Hematopoietic multipotent progenitor cell treated with erythropoietin and hydrocortisone succinate and interleukin-3 and kit ligand, for 17 days (in vitro differentiated cells): ENCODE measurements at regions not wholly inside any gene's neighbourhood (a gene's known extent, or its start where the extent isn't known, plus 50 kb on each side); places are given as distances from the start of the nearest gene placed in this dataset.

Source experiments
- DNase-seq: peaks from one replicate; pipeline ENCODE4 v3.0.0-alpha.2; 2015; ENCODE audit warnings: low spot score

- no peak for DNase-seq
Observed at GRCh38 chr21:28788030-28788429, 204.6 kb downstream of the LTN1 start.

- DNase-seq = no peak
Observed at GRCh38 chr21:28783641-28784185, 209.0 kb downstream of the LTN1 start.

GRCh38 chr21:28781602-28782276 lies 210.9 kb downstream of the LTN1 start:
- DNase-seq = no peak

- no peak for DNase-seq
Observed at GRCh38 chr21:28779914-28780313, 212.8 kb downstream of the LTN1 start.

GRCh38 chr21:28776251-28776650 lies 216.4 kb downstream of the LTN1 start:
- no peak for DNase-seq

GRCh38 chr21:28775071-28775470 lies 217.6 kb downstream of the LTN1 start:
- DNase-seq = no peak

- no peak for DNase-seq
Observed at GRCh38 chr21:28773036-28773435, 219.6 kb downstream of the LTN1 start.

GRCh38 chr21:28771790-28772501 lies 220.7 kb downstream of the LTN1 start:
- DNase-seq = no peak

GRCh38 chr21:28770867-28771661 lies 221.6 kb downstream of the LTN1 start:
- no peak for DNase-seq

- DNase-seq = no peak
Observed at GRCh38 chr21:28769683-28770082, 223.0 kb downstream of the LTN1 start.

- DNase-seq = no peak
Observed at GRCh38 chr21:28768753-28769152, 223.9 kb downstream of the LTN1 start.

GRCh38 chr21:28767523-28767922 lies 225.2 kb downstream of the LTN1 start:
- no peak for DNase-seq

- no peak for DNase-seq
Observed at GRCh38 chr21:28763809-28764418, 228.8 kb downstream of the LTN1 start.

GRCh38 chr21:28762357-28762735 lies 230.3 kb downstream of the LTN1 start:
- DNase-seq = no peak

GRCh38 chr21:28761674-28762356 lies 230.9 kb downstream of the LTN1 start:
- DNase-seq = no peak

GRCh38 chr21:28758883-28759242 lies 233.8 kb downstream of the LTN1 start:
- DNase-seq = no peak

- DNase-seq = no peak
Observed at GRCh38 chr21:28758042-28758882, 234.4 kb downstream of the LTN1 start.

GRCh38 chr21:28754862-28755261 lies 237.8 kb downstream of the LTN1 start:
- no peak for DNase-seq

GRCh38 chr21:28754127-28754611 lies 238.5 kb downstream of the LTN1 start:
- DNase-seq = no peak

GRCh38 chr21:28752131-28752530 lies 240.5 kb downstream of the LTN1 start:
- no peak for DNase-seq

GRCh38 chr21:28751176-28751575 lies 241.5 kb downstream of the LTN1 start:
- no peak for DNase-seq
